Transverse colon (tissue), 4 donors: ENCODE measurements at regions not wholly inside any gene's neighbourhood (a gene's known extent, or its start where the extent isn't known, plus 50 kb on each side); places are given as distances from the start of the nearest gene placed in this dataset.

ENCODE experiments used
- DNase-seq: peaks from one replicate; pipeline ENCODE4 v3.0.0-alpha.2; 2019
- H3K27ac ChIP-seq, 4 donors: fragments of 200-600 bp; sonication (generic); 2 replicates each; pipeline ENCODE4 v1.5.1; 2016 to 2018; ENCODE audit warnings: inconsistent platforms in 4 of 4
- H3K27me3 ChIP-seq: fragments of 200-600 bp; sonication (generic); 2 replicates; pipeline ENCODE4 v1.5.1; 2017; ENCODE audit warnings: inconsistent platforms
- H3K36me3 ChIP-seq, 4 donors: fragments of 200-600 bp; sonication (generic); 2 replicates each; pipeline ENCODE4 v1.5.1; 2017 to 2019; ENCODE audit warnings: inconsistent platforms in 4 of 4
- H3K4me1 ChIP-seq, 4 donors: fragments of 200-600 bp; sonication (generic); 2 replicates each; pipeline ENCODE4 v1.5.1; 2017 to 2020; ENCODE audit warnings: inconsistent platforms in 4 of 4
- H3K4me3 ChIP-seq, 4 donors: fragments of 200-600 bp; sonication (generic); 1 replicate in 1 of 4; 2 replicates in 3 of 4; pipeline versions ENCODE4 v1.5.1 to v1.6.1; 2017 to 2019; ENCODE audit warnings: inconsistent platforms in 4 of 4
- H3K9me3 ChIP-seq, 2 donors: fragments of 200-600 bp; sonication (generic); 2 replicates each; pipeline ENCODE4 v1.5.1; 2017 to 2019; ENCODE audit warnings: inconsistent platforms in 2 of 2
- EP300 ChIP-seq: sonication (generic); formaldehyde crosslinking; IDR thresholded peaks from one replicate; pipeline ENCODE4 v1.6.1; 2017; ENCODE audit warnings: antibody characterized with exemption, low read depth
- POLR2A ChIP-seq: fragments of 450-650 bp; IDR thresholded peaks from one replicate; pipeline ENCODE4 v1.6.1; 2016; ENCODE audit warnings: antibody characterized with exemption, mild to moderate bottlenecking, moderate library complexity
- POLR2AphosphoS5 ChIP-seq, 3 donors: sonication (generic); formaldehyde crosslinking; IDR thresholded peaks; one replicate each; pipeline ENCODE4 v1.6.1; 2016; ENCODE audit warnings: antibody characterized with exemption in 3 of 3
- WGBS, 2 donors: methylation state at CpG; one replicate each; pipeline ENCODE4 v1.1.5; 2018; ENCODE audit warnings: low coverage in 1 of 2; 5-methylcytosine and 5-hydroxymethylcytosine counted together
- in situ Hi-C, 4 donors: fragments of 200-750 bp; cut with MboI; loops; one replicate each; pipeline versions ENCODE4 v1.15.0 to v1.15.1; 2017; ENCODE audit warnings: low sequenced_read_pairs in 3 of 4, low pct_ligation_motif_present in 1 of 4, low pct_unique_long_range_greater_than_20kb in 1 of 4
- intact Hi-C: fragments of 100-400 bp; cut with DNase I; formaldehyde crosslinking; loops from one replicate; pipeline ENCODE4 v1.15.1; 2023; ENCODE audit warnings: low total_unique reads
- TF ChIP-seq, protein P1 (sequence below), 5 experiments: fragments of 200-600 bp in 3 of 5; fragments of 450-650 bp in 2 of 5; sonication (generic) in 3 of 5; IDR thresholded peaks; 1 replicate in 2 of 5; 2 replicates in 3 of 5; pipeline ENCODE4 v1.5.1; 2016 to 2017; ENCODE audit warnings: antibody characterized with exemption in 5 of 5, inconsistent platforms in 3 of 5, mild to moderate bottlenecking in 2 of 5, moderate library complexity in 1 of 5

DNA sequence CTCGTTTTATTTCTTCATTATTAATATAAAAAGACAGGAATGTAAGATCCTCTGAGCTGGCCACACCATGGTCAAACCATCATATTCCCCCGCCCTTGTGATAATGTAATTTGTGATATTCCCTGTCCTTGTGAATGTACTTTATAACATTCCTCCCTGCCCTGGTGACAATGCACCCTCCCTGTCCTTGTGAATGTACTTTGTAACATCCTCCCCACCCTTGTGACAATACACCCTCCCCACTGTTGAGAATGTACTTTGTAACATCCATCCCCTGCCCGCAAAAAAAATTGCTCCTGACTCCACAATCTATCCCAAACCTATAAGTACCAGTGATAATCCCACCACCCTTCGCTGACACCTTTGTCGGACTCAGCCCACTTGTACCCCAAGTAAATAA is 211.0 kb downstream of the MBD2 start:
- no peaks in the 10 kb centered on the region for H3K4me1 ChIP-seq
- no peaks in the 10 kb centered on the region for H3K9me3 ChIP-seq
- TF ChIP-seq POLR2A (no peak), EP300 (no peak), POLR2AphosphoS5 (IDR thresholded peaks at IDR 0.05) (no peak)
- TF ChIP-seq, protein P1, sequence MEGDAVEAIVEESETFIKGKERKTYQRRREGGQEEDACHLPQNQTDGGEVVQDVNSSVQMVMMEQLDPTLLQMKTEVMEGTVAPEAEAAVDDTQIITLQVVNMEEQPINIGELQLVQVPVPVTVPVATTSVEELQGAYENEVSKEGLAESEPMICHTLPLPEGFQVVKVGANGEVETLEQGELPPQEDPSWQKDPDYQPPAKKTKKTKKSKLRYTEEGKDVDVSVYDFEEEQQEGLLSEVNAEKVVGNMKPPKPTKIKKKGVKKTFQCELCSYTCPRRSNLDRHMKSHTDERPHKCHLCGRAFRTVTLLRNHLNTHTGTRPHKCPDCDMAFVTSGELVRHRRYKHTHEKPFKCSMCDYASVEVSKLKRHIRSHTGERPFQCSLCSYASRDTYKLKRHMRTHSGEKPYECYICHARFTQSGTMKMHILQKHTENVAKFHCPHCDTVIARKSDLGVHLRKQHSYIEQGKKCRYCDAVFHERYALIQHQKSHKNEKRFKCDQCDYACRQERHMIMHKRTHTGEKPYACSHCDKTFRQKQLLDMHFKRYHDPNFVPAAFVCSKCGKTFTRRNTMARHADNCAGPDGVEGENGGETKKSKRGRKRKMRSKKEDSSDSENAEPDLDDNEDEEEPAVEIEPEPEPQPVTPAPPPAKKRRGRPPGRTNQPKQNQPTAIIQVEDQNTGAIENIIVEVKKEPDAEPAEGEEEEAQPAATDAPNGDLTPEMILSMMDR (IDR thresholded peaks at IDR 0.05) = no peak
- no peaks in the 10 kb centered on the region for H3K27me3 ChIP-seq
- no peak for DNase-seq
- H3K36me3 ChIP-seq = no peaks in the 10 kb centered on the region
- 68 to 91% methylated on average over 5 of the region's 5 CpGs for WGBS, 2 donors
- intact Hi-C loops (no loop called here), in situ Hi-C loops (no loop called here)
- H3K4me3 ChIP-seq = no peak overlapping the region
- no peak overlapping the region for H3K27ac ChIP-seq

DNA sequence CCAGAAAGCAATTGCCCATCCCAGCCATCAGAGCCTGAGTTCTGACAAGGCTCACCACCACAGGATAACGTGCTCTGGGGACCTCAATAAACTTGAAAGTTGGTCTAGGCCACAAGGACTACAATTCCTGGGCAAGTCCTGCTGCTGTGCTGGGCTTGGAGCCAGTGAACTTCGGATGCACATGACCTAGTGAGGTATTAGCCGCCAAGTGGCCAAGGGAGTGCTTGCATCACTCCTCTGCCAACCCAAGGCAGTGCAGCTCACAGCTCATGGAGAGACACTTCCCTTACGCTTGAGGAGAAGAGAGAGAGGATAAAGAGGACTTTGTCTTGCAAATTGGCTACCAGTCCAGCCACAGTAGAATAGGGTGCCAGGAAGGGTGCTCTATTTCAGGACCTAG is 219.6 kb downstream of the MBD2 start:
- in situ Hi-C loops (no loop called here), intact Hi-C loops (no loop called here)
- H3K9me3 ChIP-seq = no peaks in the 10 kb centered on the region
- WGBS, 2 donors = 79% methylated on average over 3 of the region's 4 CpGs; no CpG with 5 or more reads in 1 of the 2 donors
- no peak overlapping the region for H3K27ac ChIP-seq
- H3K27me3 ChIP-seq = no peaks in the 10 kb centered on the region
- no peak overlapping the region for H3K4me3 ChIP-seq
- no peak for TF ChIP-seq POLR2A
- no peak for TF ChIP-seq POLR2AphosphoS5 (IDR thresholded peaks at IDR 0.05)
- no peak for TF ChIP-seq EP300
- TF ChIP-seq, protein P1 (IDR thresholded peaks at IDR 0.05) = no peak
- no peaks in the 10 kb centered on the region for H3K36me3 ChIP-seq
- no peaks in the 10 kb centered on the region for H3K4me1 ChIP-seq
- no peak for DNase-seq

DNA sequence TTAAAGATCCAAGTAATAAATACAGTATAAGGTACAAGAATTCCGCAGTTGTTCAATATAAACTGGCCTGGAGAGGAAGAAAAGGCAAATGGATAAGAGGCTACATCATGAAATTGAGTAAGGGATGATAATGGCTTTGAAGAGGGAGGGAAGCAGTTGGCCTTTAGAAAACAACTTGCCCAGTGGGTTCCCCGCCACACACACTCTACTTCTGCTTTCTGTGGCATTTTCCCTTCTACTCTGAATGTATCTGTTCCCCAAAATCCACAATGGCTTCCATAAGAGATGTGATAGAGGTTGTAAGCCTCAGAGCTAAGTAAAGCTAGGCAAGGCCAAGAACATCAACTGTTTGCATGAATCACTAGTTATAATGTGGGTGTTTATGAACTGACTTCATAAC is 221.3 kb downstream of the MBD2 start:
- WGBS, 2 donors = 65 to 81% methylated on average over 2 of the region's 2 CpGs
- H3K36me3 ChIP-seq = no peaks in the 10 kb centered on the region
- no peak for DNase-seq
- in situ Hi-C loops = no loop called here
- TF ChIP-seq EP300 (no peak), POLR2AphosphoS5 (IDR thresholded peaks at IDR 0.05) (no peak), POLR2A (no peak)
- TF ChIP-seq, protein P1 (IDR thresholded peaks at IDR 0.05) = no peak
- no peaks in the 10 kb centered on the region for H3K9me3 ChIP-seq
- intact Hi-C loops = no loop called here
- no peak overlapping the region for H3K27ac ChIP-seq
- H3K4me3 ChIP-seq = no peak overlapping the region
- H3K4me1 ChIP-seq = no peaks in the 10 kb centered on the region
- no peaks in the 10 kb centered on the region for H3K27me3 ChIP-seq

DNA sequence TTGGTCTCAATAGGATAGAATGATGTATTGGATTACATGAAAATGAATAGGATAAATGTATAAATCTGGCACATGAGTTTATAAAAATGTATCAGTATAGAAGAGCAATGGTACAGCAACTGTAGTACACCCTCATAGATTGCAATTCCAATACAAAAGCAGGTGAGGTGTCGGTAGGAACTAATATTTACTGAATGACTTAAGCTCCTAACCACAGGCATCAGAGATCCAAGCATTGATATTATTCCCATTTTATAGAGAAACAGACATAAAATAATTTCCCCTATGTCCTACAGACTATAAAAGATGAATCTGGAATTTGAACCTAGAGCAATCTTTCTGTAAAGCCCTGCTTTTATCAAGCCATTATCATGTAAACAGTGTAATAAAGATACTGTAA is 227.4 kb downstream of the MBD2 start:
- intact Hi-C loops = no loop called here
- Histone ChIP-seq H3K27me3 (no peaks in the 10 kb centered on the region), H3K9me3 (no peaks in the 10 kb centered on the region), H3K27ac (no peak overlapping the region), H3K4me3 (no peak overlapping the region), H3K36me3 (no peaks in the 10 kb centered on the region), H3K4me1 (no peaks in the 10 kb centered on the region)
- no peak for DNase-seq
- in situ Hi-C loops = no loop called here
- TF ChIP-seq POLR2A = no peak
- no peak for TF ChIP-seq POLR2AphosphoS5 (IDR thresholded peaks at IDR 0.05)
- TF ChIP-seq, protein P1 (IDR thresholded peaks at IDR 0.05) = no peak
- TF ChIP-seq EP300 = no peak
- WGBS, 2 donors = 50 to 58% methylated on average over 1 of the region's 1 CpG
